HCT116 (cell line): ENCODE measurements at regions not wholly inside any gene's neighbourhood (a gene's known extent, or its start where the extent isn't known, plus 50 kb on each side); places are given as distances from the start of the nearest gene placed in this dataset.

Source experiments
- ATAC-seq: fragments of 200-7000 bp; cut with Tn5 transposase; 2 replicates; pipeline ENCODE4 v1.9.1; 2020; ENCODE audit warnings: mild to moderate bottlenecking, moderate library complexity
- BruUV-seq: library from RNA; stranded (reverse); fragments of 400-500 nt; replicated peaks from 2 replicates; lab custom pipeline; 2021; lab: Mats Ljungman, UMichigan
- CTCF ChIA-PET: fragments of 300-600 bp; sonication (Branson Sonifier 250); formaldehyde crosslinking; loops from one replicate; lab custom pipeline; 2021; ENCODE audit warnings: antibody characterized with exemption; lab: Charles Lee
- POLR2A ChIA-PET: fragments of 300-600, 350-600 bp; sonication (Branson Sonifier 250); formaldehyde crosslinking; loops from one replicate; lab custom pipeline; 2021; ENCODE audit warnings: antibody characterized with exemption; lab: Charles Lee
- RAD21 ChIA-PET, 2 experiments: fragments of 300-600 bp; sonication (Branson Sonifier 250); formaldehyde crosslinking; loops; one replicate each; lab custom pipeline; 2023; ENCODE audit warnings: low total read pairs in 2 of 2; ENCODE audit not compliant: uncharacterized antibody in 2 of 2, unreplicated experiment in 2 of 2, low non-redundant PET in 1 of 2; lab: Charles Lee
- DNase-seq: peaks from one replicate; pipeline ENCODE4 v3.0.0-alpha.2; 2010; ENCODE audit warnings: low read depth, low spot score
- H2AFZ ChIP-seq: fragments of 200-600 bp; shearing (Covaris generic), sonication (generic); 2 replicates; pipeline ENCODE4 v1.6.1; 2017; ENCODE audit warnings: low read depth, mixed run types, mixed read lengths, antibody characterized with exemption, low read length; ENCODE audit not compliant: poor library complexity, severe bottlenecking
- H3K27ac ChIP-seq: 2 replicates; pipeline ENCODE4 v1.5.1; 2012; ENCODE audit warnings: low read depth, low read length
- H3K27me3 ChIP-seq: fragments of 200-600 bp; sonication (generic); 2 replicates; pipeline ENCODE4 v1.6.1; 2016; ENCODE audit warnings: mixed run types, low read length, mixed read lengths; ENCODE audit not compliant: insufficient read depth
- H3K36me3 ChIP-seq, 2 experiments: fragments of 200-500 bp in 1 of 2; fragments of 200-600 bp in 1 of 2; sonication (Bioruptor generic) in 1 of 2; sonication (generic) in 1 of 2; 2 replicates each; pipeline versions ENCODE4 v1.5.1 to v1.6.1; 2014 to 2016; ENCODE audit warnings: low read length in 2 of 2, inconsistent platforms in 1 of 2, mixed read lengths in 1 of 2, mixed run types in 1 of 2; ENCODE audit not compliant: insufficient read depth in 2 of 2, control insufficient read depth in 1 of 2
- H3K4me1 ChIP-seq, 2 experiments: fragments of 200-600 bp in 1 of 2; sonication (generic) in 1 of 2; 2 replicates each; pipeline versions ENCODE4 v1.5.1 to v1.6.1; 2012 to 2017; ENCODE audit warnings: low read length in 2 of 2, inconsistent platforms in 1 of 2, mild to moderate bottlenecking in 1 of 2, mixed read lengths in 1 of 2, mixed run types in 1 of 2, moderate library complexity in 1 of 2; ENCODE audit not compliant: insufficient read depth in 2 of 2, control insufficient read depth in 1 of 2
- H3K4me2 ChIP-seq: fragments of 200-600 bp; sonication (generic); 2 replicates; pipeline ENCODE4 v1.6.1; 2017; ENCODE audit warnings: mixed run types, low read length, mixed read lengths
- H3K4me3 ChIP-seq, 2 experiments: fragments of 200-600 bp in 1 of 2; sonication (generic) in 1 of 2; replicated peaks in 1 of 2; 2 replicates each; pipeline ENCODE4 v1.5.1; 2011 to 2016; ENCODE audit warnings: low read length in 2 of 2, control low read depth in 1 of 2, low read depth in 1 of 2, mild to moderate bottlenecking in 1 of 2, mixed read lengths in 1 of 2, mixed run types in 1 of 2
- H3K79me2 ChIP-seq: fragments of 200-600 bp; sonication (generic); 2 replicates; pipeline ENCODE4 v1.6.1; 2017; ENCODE audit warnings: mild to moderate bottlenecking, mixed run types, low read length, moderate library complexity, mixed read lengths; ENCODE audit not compliant: insufficient read depth
- H3K9ac ChIP-seq: fragments of 200-600 bp; sonication (generic); 2 replicates; pipeline ENCODE4 v1.6.1; 2016; ENCODE audit warnings: low read length, mixed read lengths
- H3K9me2 ChIP-seq: fragments of 200-600 bp; sonication (generic), shearing (Covaris generic); 2 replicates; pipeline ENCODE4 v1.6.1; 2017; ENCODE audit warnings: mixed run types, mild to moderate bottlenecking, moderate library complexity; ENCODE audit not compliant: insufficient read depth
- H3K9me3 ChIP-seq, 2 experiments: fragments of 200-500 bp in 1 of 2; fragments of 200-600 bp in 1 of 2; sonication (Bioruptor generic) in 1 of 2; sonication (generic) in 1 of 2; 2 replicates each; pipeline ENCODE4 v1.6.1; 2014 to 2017; ENCODE audit warnings: low read length in 2 of 2, mixed read lengths in 2 of 2, inconsistent platforms in 1 of 2, low read depth in 1 of 2, mild to moderate bottlenecking in 1 of 2, mixed run types in 1 of 2, moderate library complexity in 1 of 2; ENCODE audit not compliant: control insufficient read depth in 1 of 2, insufficient read depth in 1 of 2
- H4K20me1 ChIP-seq: fragments of 200-600 bp; sonication (generic), shearing (Covaris generic); 2 replicates; pipeline ENCODE4 v1.6.1; 2017; ENCODE audit warnings: mixed run types, mild to moderate bottlenecking, moderate library complexity; ENCODE audit not compliant: insufficient read depth
- CEBPB ChIP-seq: IDR thresholded peaks from 2 replicates; pipeline ENCODE4 v1.6.1; 2012; ENCODE audit warnings: low read depth
- EGR1 ChIP-seq: IDR thresholded peaks from 2 replicates; pipeline ENCODE4 v1.6.1; 2012; ENCODE audit warnings: low read depth
- ELF1 ChIP-seq: IDR thresholded peaks from 2 replicates; pipeline ENCODE4 v1.6.1; 2012; ENCODE audit warnings: low read depth, borderline replicate concordance
- EZH2phosphoT487 ChIP-seq: fragments of 200-600 bp; IDR thresholded peaks from 2 replicates; pipeline ENCODE4 v1.6.1; 2018; ENCODE audit warnings: antibody characterized with exemption, borderline replicate concordance
- RAD21 ChIP-seq: IDR thresholded peaks from 2 replicates; pipeline ENCODE4 v1.6.1; 2012; ENCODE audit warnings: low read depth, mild to moderate bottlenecking
- SIN3A ChIP-seq: IDR thresholded peaks from 2 replicates; pipeline ENCODE4 v1.6.1; 2012; ENCODE audit warnings: low read depth
- SP1 ChIP-seq: IDR thresholded peaks from 2 replicates; pipeline ENCODE4 v1.6.1; 2012; ENCODE audit warnings: low read depth
- SRF ChIP-seq: IDR thresholded peaks from 2 replicates; pipeline ENCODE4 v1.6.1; 2012; ENCODE audit warnings: low read depth
- TCF7L2 ChIP-seq: IDR thresholded peaks from 2 replicates; pipeline ENCODE4 v1.7.0; 2011; ENCODE audit warnings: borderline replicate concordance, inconsistent platforms; ENCODE audit not compliant: insufficient read depth, insufficient read length; ENCODE audit errors: extremely low read depth
- YY1 ChIP-seq: IDR thresholded peaks from 2 replicates; pipeline ENCODE4 v1.6.1; 2011; ENCODE audit warnings: low read length, low read depth, moderate library complexity, mild to moderate bottlenecking; ENCODE audit not compliant: insufficient replicate concordance; ENCODE audit errors: extremely low read depth
- ZFX ChIP-seq: fragments of 450-650 bp; IDR thresholded peaks from 2 replicates; pipeline ENCODE4 v1.6.1; 2017
- intact Hi-C: fragments of 100-400 bp; cut with micrococcal nuclease; formaldehyde crosslinking; loops from 2 replicates; pipeline ENCODE4 v1.10.0; 2022
- TF ChIP-seq, protein P1 (sequence below), 3 experiments: fragments of 200-600 bp in 1 of 3; sonication (generic) in 1 of 3; IDR thresholded peaks in 2 of 3; conservative IDR thresholded peaks in 1 of 3; 2 replicates each; pipeline ENCODE4 v1.5.1; 2012 to 2017; ENCODE audit warnings: low read depth in 2 of 3, low read length in 2 of 3, antibody characterized with exemption in 1 of 3, borderline replicate concordance in 1 of 3, control low read depth in 1 of 3, mild to moderate bottlenecking in 1 of 3, mixed read lengths in 1 of 3, mixed run types in 1 of 3, moderate library complexity in 1 of 3; ENCODE audit not compliant: insufficient read depth in 1 of 3
- TF ChIP-seq, protein P2 (sequence below): IDR thresholded peaks from 2 replicates; pipeline ENCODE4 v1.6.1; 2012

DNA sequence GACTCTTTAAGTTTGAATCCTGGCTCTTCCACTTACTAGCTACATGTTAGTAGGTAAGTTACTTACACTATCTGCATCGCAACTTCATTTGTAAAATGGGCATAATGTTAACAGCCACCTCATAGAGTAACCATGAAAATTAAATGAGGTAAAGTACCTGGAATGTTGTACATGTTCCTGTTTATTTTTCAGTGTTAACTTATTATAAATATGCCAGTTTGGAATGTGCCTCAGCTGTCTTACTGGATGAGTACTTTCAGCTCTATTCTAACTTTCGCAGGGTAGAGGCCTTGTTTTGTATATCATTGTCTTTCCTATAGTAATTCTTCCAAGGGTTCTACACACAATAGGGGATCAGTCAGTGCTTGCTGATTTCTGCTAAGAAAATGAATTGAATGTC lies 167.4 kb downstream of the DUSP10 start:
- H3K27me3 ChIP-seq, result no peaks in the 10 kb centered on the region
- TF ChIP-seq RAD21, result no peak
- TF ChIP-seq, protein P1, sequence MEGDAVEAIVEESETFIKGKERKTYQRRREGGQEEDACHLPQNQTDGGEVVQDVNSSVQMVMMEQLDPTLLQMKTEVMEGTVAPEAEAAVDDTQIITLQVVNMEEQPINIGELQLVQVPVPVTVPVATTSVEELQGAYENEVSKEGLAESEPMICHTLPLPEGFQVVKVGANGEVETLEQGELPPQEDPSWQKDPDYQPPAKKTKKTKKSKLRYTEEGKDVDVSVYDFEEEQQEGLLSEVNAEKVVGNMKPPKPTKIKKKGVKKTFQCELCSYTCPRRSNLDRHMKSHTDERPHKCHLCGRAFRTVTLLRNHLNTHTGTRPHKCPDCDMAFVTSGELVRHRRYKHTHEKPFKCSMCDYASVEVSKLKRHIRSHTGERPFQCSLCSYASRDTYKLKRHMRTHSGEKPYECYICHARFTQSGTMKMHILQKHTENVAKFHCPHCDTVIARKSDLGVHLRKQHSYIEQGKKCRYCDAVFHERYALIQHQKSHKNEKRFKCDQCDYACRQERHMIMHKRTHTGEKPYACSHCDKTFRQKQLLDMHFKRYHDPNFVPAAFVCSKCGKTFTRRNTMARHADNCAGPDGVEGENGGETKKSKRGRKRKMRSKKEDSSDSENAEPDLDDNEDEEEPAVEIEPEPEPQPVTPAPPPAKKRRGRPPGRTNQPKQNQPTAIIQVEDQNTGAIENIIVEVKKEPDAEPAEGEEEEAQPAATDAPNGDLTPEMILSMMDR (IDR thresholded peaks at IDR 0.05 in 2 of 3, conservative IDR thresholded peaks at IDR 0.05 in 1 of 3; ENCODE audit: borderline replicate concordance in 1 of 3, insufficient read depth in 1 of 3, low read depth in 2 of 3, low read length in 2 of 3), result no peak
- TF ChIP-seq, all 23 proteins: peak for 0
- H3K79me2 ChIP-seq, result no peaks in the 10 kb centered on the region
- no peak overlapping the region for H3K9ac ChIP-seq
- no peaks in the 10 kb centered on the region for H4K20me1 ChIP-seq
- H3K4me3 ChIP-seq, result no peak overlapping the region
- ChIA-PET CTCF (no interaction called here), POLR2A (no interaction called here), RAD21 (no interaction called here)
- intact Hi-C loops, result no loop called here
- no peaks in the 10 kb centered on the region for H3K36me3 ChIP-seq
- H3K4me2 ChIP-seq, result no peak overlapping the region
- H3K27ac ChIP-seq, result no peak overlapping the region
- ATAC-seq, result no peak
- no peak overlapping the region for H2AFZ ChIP-seq
- no peaks in the 10 kb centered on the region for H3K4me1 ChIP-seq
- no peak for DNase-seq
- no peaks in the 10 kb centered on the region for H3K9me2 ChIP-seq
- BruUV-seq, result no TSS peak
- no peaks in the 10 kb centered on the region for H3K9me3 ChIP-seq

DNA sequence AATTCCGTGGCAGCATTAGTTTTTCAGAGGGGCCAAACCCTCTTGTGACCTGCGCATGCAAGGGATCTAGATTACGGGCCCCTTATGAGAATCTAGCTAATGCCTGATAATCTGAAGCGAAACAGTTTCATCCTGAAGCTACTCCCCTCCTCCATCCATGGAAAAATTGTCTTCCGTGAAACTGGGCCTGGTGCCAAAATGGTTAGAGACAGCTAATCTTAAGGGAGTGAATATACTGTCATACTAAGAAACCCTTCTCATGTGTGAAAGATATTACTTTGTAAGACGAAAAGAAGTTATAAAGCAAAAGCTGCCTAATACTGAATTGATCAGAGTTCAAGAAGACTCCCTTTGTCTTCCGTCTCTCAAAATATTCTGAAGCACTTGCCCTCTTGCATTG lies 166.3 kb downstream of the DUSP10 start:
- no peak overlapping the region for H3K9ac ChIP-seq
- ChIA-PET RAD21 (no interaction called here), CTCF (no interaction called here), POLR2A (no interaction called here)
- no peak overlapping the region for H2AFZ ChIP-seq
- intact Hi-C loops, result no loop called here
- H3K9me3 ChIP-seq, result no peaks in the 10 kb centered on the region
- H3K4me2 ChIP-seq, result no peak overlapping the region
- no peak for DNase-seq
- no TSS peak for BruUV-seq
- H3K36me3 ChIP-seq, result no peaks in the 10 kb centered on the region
- no peak for ATAC-seq
- TF ChIP-seq EGR1 (no peak), YY1 (no peak), TCF7L2 (no peak), ZFX (no peak), SIN3A (no peak), SP1 (no peak), SRF (no peak), EZH2phosphoT487 (no peak), CEBPB (no peak), ELF1 (no peak)
- TF ChIP-seq, protein P2, sequence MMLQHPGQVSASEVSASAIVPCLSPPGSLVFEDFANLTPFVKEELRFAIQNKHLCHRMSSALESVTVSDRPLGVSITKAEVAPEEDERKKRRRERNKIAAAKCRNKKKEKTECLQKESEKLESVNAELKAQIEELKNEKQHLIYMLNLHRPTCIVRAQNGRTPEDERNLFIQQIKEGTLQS, result no peak
- TF ChIP-seq, all 23 proteins: peak for 0
- H3K4me3 ChIP-seq, result no peak overlapping the region
- H3K9me2 ChIP-seq, result no peaks in the 10 kb centered on the region
- H3K27me3 ChIP-seq, result no peaks in the 10 kb centered on the region
- H3K79me2 ChIP-seq, result no peaks in the 10 kb centered on the region
- H3K27ac ChIP-seq, result no peak overlapping the region
- H3K4me1 ChIP-seq, result no peaks in the 10 kb centered on the region
- no peaks in the 10 kb centered on the region for H4K20me1 ChIP-seq
